ENCODE measurements at regions not wholly inside any gene's neighbourhood (a gene's known extent, or its start where the extent isn't known, plus 50 kb on each side); places are given as distances from the start of the nearest gene placed in this dataset.

- Mint-ChIP-seq H3K9me3 (ENCODE audit: low read depth, unreplicated experiment) (peaks cover 2% of the 10 kb centered on the region), H3K36me3 (ENCODE audit: insufficient read depth, unreplicated experiment) (no peaks in the 10 kb centered on the region), H3K4me1 (ENCODE audit: low read depth, unreplicated experiment) (peaks cover 9% of the 10 kb centered on the region), H3K27ac (ENCODE audit: unreplicated experiment) (no peak overlapping the region), H3K27me3 (ENCODE audit: unreplicated experiment) (no peaks in the 10 kb centered on the region), H3K4me3 (ENCODE audit: low read depth, unreplicated experiment) (no peak overlapping the region)
- TF ChIP-seq, protein P1, sequence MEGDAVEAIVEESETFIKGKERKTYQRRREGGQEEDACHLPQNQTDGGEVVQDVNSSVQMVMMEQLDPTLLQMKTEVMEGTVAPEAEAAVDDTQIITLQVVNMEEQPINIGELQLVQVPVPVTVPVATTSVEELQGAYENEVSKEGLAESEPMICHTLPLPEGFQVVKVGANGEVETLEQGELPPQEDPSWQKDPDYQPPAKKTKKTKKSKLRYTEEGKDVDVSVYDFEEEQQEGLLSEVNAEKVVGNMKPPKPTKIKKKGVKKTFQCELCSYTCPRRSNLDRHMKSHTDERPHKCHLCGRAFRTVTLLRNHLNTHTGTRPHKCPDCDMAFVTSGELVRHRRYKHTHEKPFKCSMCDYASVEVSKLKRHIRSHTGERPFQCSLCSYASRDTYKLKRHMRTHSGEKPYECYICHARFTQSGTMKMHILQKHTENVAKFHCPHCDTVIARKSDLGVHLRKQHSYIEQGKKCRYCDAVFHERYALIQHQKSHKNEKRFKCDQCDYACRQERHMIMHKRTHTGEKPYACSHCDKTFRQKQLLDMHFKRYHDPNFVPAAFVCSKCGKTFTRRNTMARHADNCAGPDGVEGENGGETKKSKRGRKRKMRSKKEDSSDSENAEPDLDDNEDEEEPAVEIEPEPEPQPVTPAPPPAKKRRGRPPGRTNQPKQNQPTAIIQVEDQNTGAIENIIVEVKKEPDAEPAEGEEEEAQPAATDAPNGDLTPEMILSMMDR (IDR thresholded peaks at IDR 0.05; ENCODE audit: unreplicated experiment) = no peak
- intact Hi-C loops (cut with micrococcal nuclease; ENCODE audit: unreplicated experiment) = loop anchor here (10.0 kb wide), 1 partner anchor 246 kb away; no protein-coding TSS in a partner anchor
- BruUV-seq (replicated peaks) = no TSS peak
- CTCF ChIA-PET = no interaction called here
- DNase-seq = no peak
Observed at GRCh38 chr18:67840379-67840778, 323.9 kb upstream of the DSEL start.

- no peak for DNase-seq
- H3K4me1 Mint-ChIP-seq (ENCODE audit: low read depth, unreplicated experiment) = no peaks in the 10 kb centered on the region
- no TSS peak for BruUV-seq (replicated peaks)
- no peak overlapping the region for H3K27ac Mint-ChIP-seq (ENCODE audit: unreplicated experiment)
- CTCF ChIA-PET = no interaction called here
- TF ChIP-seq, protein P1 (IDR thresholded peaks at IDR 0.05; ENCODE audit: unreplicated experiment) = no peak
- H3K4me3 Mint-ChIP-seq (ENCODE audit: low read depth, unreplicated experiment) = no peak overlapping the region
- no peaks in the 10 kb centered on the region for H3K36me3 Mint-ChIP-seq (ENCODE audit: insufficient read depth, unreplicated experiment)
- no peaks in the 10 kb centered on the region for H3K27me3 Mint-ChIP-seq (ENCODE audit: unreplicated experiment)
- no peaks in the 10 kb centered on the region for H3K9me3 Mint-ChIP-seq (ENCODE audit: low read depth, unreplicated experiment)
- intact Hi-C loops (cut with micrococcal nuclease; ENCODE audit: unreplicated experiment) = no loop called here
Observed at GRCh38 chr18:67818432-67818831, 301.9 kb upstream of the DSEL start.

GRCh38 chr18:67815280-67815679, 298.8 kb upstream of the DSEL start:
- TF ChIP-seq, protein P1 (IDR thresholded peaks at IDR 0.05; ENCODE audit: unreplicated experiment) = no peak
- Mint-ChIP-seq H3K4me3 (ENCODE audit: low read depth, unreplicated experiment) (no peak overlapping the region), H3K4me1 (ENCODE audit: low read depth, unreplicated experiment) (no peaks in the 10 kb centered on the region), H3K27me3 (ENCODE audit: unreplicated experiment) (no peaks in the 10 kb centered on the region), H3K36me3 (ENCODE audit: insufficient read depth, unreplicated experiment) (no peaks in the 10 kb centered on the region), H3K27ac (ENCODE audit: unreplicated experiment) (no peak overlapping the region), H3K9me3 (ENCODE audit: low read depth, unreplicated experiment) (no peaks in the 10 kb centered on the region)
- CTCF ChIA-PET = no interaction called here
- no peak for DNase-seq
- intact Hi-C loops (cut with micrococcal nuclease; ENCODE audit: unreplicated experiment) = no loop called here
- no TSS peak for BruUV-seq (replicated peaks)

DNA sequence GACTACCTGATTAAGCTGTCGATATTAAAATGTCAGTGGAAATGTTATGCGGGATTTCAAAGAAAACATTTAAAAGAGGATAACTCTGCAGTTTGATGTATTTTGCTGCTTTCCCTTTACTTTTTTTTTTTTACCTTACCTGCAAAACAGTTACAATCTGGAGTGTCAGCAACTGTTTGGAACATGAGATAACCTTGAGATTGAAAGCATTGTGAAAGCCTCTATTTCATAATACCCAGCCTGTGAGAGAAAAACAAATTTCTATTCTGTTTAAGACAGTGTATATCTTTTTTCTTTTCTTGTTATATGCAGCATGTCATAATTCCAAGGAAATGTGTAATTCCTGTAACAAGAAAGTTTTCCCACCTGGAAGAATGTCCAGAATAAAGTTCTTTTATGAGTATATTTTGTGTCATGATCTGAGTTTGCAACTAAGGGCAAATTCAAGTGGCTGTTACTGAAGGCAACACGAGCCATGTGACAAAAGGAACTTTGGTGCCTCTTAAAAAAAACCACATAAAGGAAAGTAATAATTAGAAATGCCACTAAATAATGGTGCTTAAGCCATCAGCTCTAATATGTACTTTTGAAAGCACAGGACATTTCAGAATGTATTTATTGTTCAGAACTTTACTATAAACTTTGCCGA, 297.0 kb upstream of the DSEL start:
- DNase-seq = no peak
- H3K4me1 Mint-ChIP-seq (ENCODE audit: low read depth, unreplicated experiment) = no peaks in the 10 kb centered on the region
- no peaks in the 10 kb centered on the region for H3K36me3 Mint-ChIP-seq (ENCODE audit: insufficient read depth, unreplicated experiment)
- BruUV-seq (replicated peaks) = no TSS peak
- no peaks in the 10 kb centered on the region for H3K9me3 Mint-ChIP-seq (ENCODE audit: low read depth, unreplicated experiment)
- TF ChIP-seq, protein P1 (IDR thresholded peaks at IDR 0.05; ENCODE audit: unreplicated experiment) = no peak
- no peak overlapping the region for H3K27ac Mint-ChIP-seq (ENCODE audit: unreplicated experiment)
- intact Hi-C loops (cut with micrococcal nuclease; ENCODE audit: unreplicated experiment) = no loop called here
- CTCF ChIA-PET = no interaction called here
- no peak overlapping the region for H3K4me3 Mint-ChIP-seq (ENCODE audit: low read depth, unreplicated experiment)
- no peaks in the 10 kb centered on the region for H3K27me3 Mint-ChIP-seq (ENCODE audit: unreplicated experiment)
